Tibial artery (tissue), 4 donors: ENCODE measurements at regions not wholly inside any gene's neighbourhood (a gene's known extent, or its start where the extent isn't known, plus 50 kb on each side); places are given as distances from the start of the nearest gene placed in this dataset.

Experiments
- DNase-seq, 2 donors: peaks; one replicate each; pipeline ENCODE4 v3.0.0-alpha.2; 2019
- H3K27ac ChIP-seq, 2 donors: fragments of 200-600 bp; sonication (generic) in 1 of 2; 1 replicate in 1 of 2; 2 replicates in 1 of 2; pipeline ENCODE4 v1.5.1; 2018 to 2019; ENCODE audit warnings: mild to moderate bottlenecking in 1 of 2
- H3K27me3 ChIP-seq, 2 donors: fragments of 200-600 bp; sonication (generic) in 1 of 2; one replicate each; pipeline versions ENCODE4 v1.5.1 to v1.6.0; 2016 to 2019
- H3K36me3 ChIP-seq, 3 donors: fragments of 200-600 bp; sonication (generic) in 2 of 3; one replicate each; pipeline ENCODE4 v1.5.1; 2016 to 2019; ENCODE audit warnings: mild to moderate bottlenecking in 2 of 3
- H3K4me1 ChIP-seq, 4 donors: fragments of 200-600 bp; sonication (generic) in 2 of 4; 1 replicate in 3 of 4; 2 replicates in 1 of 4; pipeline ENCODE4 v1.5.1; 2016 to 2019
- H3K4me3 ChIP-seq, 2 donors: fragments of 200-600 bp; sonication (generic) in 1 of 2; 1 replicate in 1 of 2; 2 replicates in 1 of 2; pipeline ENCODE4 v1.5.1; 2018 to 2019; ENCODE audit warnings: mild to moderate bottlenecking in 2 of 2
- H3K9me3 ChIP-seq, 3 donors: fragments of 200-600 bp; sonication (generic) in 1 of 3; one replicate each; pipeline ENCODE4 v1.5.1; 2016 to 2019
- intact Hi-C: fragments of 100-400 bp; cut with DNase I; formaldehyde crosslinking; loops from one replicate; pipeline ENCODE4 v1.15.0; 2023; ENCODE audit warnings: low total_unique reads
- TF ChIP-seq, protein P1 (sequence below), 2 experiments: fragments of 200-600 bp in 1 of 2; fragments of 450-650 bp in 1 of 2; IDR thresholded peaks; one replicate each; pipeline ENCODE4 v1.5.1; 2017 to 2019; ENCODE audit warnings: antibody characterized with exemption in 2 of 2, mild to moderate bottlenecking in 1 of 2, moderate library complexity in 1 of 2

DNA sequence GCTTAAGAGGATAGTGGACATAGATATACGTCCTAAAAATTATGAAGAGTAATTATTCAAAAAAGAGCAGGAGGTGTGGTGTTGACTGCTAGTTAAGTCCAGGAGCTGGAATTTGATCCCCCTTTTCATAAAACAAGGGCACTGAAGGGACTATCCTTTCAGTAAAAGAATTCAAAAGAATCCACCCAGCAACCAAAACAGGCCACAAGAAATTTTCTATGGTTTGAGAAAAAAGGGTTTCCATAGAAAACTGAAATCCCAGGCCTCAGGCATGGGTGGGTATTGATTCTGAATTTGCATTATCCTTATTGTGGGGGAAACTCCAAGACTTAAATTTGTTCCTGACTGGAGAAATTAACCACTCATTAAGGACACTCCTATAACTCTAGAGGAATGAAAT lies 269.0 kb upstream of the MPDZ start:
- no peak overlapping the region for H3K27ac ChIP-seq
- no peaks in the 10 kb centered on the region for H3K4me1 ChIP-seq
- TF ChIP-seq, protein P1, sequence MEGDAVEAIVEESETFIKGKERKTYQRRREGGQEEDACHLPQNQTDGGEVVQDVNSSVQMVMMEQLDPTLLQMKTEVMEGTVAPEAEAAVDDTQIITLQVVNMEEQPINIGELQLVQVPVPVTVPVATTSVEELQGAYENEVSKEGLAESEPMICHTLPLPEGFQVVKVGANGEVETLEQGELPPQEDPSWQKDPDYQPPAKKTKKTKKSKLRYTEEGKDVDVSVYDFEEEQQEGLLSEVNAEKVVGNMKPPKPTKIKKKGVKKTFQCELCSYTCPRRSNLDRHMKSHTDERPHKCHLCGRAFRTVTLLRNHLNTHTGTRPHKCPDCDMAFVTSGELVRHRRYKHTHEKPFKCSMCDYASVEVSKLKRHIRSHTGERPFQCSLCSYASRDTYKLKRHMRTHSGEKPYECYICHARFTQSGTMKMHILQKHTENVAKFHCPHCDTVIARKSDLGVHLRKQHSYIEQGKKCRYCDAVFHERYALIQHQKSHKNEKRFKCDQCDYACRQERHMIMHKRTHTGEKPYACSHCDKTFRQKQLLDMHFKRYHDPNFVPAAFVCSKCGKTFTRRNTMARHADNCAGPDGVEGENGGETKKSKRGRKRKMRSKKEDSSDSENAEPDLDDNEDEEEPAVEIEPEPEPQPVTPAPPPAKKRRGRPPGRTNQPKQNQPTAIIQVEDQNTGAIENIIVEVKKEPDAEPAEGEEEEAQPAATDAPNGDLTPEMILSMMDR (IDR thresholded peaks at IDR 0.05) = no peak
- intact Hi-C loops = no loop called here
- H3K27me3 ChIP-seq = no peaks in the 10 kb centered on the region
- H3K9me3 ChIP-seq = no peaks in the 10 kb centered on the region
- no peaks in the 10 kb centered on the region for H3K36me3 ChIP-seq
- no peak overlapping the region for H3K4me3 ChIP-seq
- no peak for DNase-seq

DNA sequence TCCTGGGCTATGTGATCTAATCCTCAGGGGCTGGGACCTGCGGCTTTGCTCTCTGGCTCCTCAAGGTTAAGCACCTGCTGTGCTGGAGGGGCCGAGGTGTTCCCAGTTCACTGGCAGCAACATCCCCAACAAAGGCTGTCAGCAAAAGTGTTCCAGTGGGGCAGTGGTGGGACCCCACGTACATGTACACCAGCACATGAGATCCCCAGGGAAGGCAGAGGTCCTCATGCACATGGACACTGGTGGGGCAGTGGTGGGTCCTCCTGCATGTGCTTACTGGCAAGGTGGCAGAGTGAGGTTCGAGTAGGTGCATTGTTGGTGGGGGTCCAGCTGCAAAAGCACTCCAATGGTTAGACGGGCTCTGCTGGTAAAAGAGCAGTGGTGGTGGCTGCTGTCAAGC lies 255.6 kb upstream of the MPDZ start:
- intact Hi-C loops = no loop called here
- DNase-seq = no peak
- Histone ChIP-seq H3K4me1 (no peaks in the 10 kb centered on the region), H3K36me3 (no peaks in the 10 kb centered on the region), H3K9me3 (peaks cover 0 to 7% (median 0%) of the 10 kb centered on the region in 3 donors), H3K27me3 (no peaks in the 10 kb centered on the region), H3K4me3 (no peak overlapping the region), H3K27ac (no peak overlapping the region)
- TF ChIP-seq, protein P1 (IDR thresholded peaks at IDR 0.05) = no peak

DNA sequence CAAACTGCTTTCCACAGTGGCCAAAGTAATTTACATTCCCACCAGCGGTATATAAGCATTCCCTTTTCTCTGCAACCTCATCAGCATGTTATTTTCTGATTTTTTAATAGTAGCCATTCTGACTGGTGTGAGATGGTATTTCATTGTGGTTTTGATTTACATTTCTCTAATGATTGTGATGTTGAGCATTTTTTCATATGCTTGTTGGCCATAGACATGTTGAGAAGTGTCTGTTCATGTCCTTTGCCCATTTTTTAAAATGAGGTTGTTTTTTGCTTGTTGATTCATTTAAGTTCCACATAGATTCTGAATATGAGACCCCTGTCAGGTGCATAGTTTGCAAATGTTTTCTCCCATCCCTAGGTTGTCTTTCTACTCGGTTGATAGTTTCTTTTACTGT lies 254.5 kb upstream of the MPDZ start:
- TF ChIP-seq, protein P1 (IDR thresholded peaks at IDR 0.05) = no peak
- DNase-seq = no peak
- H3K36me3 ChIP-seq = no peaks in the 10 kb centered on the region
- no peaks in the 10 kb centered on the region for H3K27me3 ChIP-seq
- no peak overlapping the region for H3K4me3 ChIP-seq
- intact Hi-C loops = no loop called here
- H3K9me3 ChIP-seq = peaks cover 0 to 7% (median 0%) of the 10 kb centered on the region in 3 donors
- no peaks in the 10 kb centered on the region for H3K4me1 ChIP-seq
- H3K27ac ChIP-seq = no peak overlapping the region

DNA sequence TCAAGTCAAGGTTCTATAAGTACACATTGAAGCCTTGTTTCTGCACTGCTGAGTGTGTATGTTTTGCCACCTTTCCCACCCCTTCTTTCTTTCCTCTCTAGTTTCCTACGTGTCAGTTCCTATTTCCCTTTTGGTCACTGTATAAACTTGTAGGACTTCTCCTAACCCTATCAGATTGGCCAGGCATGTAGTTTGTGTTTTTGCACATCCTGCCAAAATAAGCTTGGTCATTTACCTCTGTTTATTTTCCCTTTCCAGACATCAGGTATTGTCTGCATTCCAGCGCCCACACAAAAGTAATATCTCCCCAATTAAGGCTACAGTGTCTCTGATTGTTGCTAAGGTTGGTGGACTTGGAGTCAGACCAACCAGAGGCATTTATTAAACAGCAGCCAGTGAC lies 252.9 kb upstream of the MPDZ start:
- H3K27me3 ChIP-seq = no peaks in the 10 kb centered on the region
- no peak overlapping the region for H3K4me3 ChIP-seq
- peaks cover 0 to 7% (median 0%) of the 10 kb centered on the region in 3 donors for H3K9me3 ChIP-seq
- no peak for DNase-seq
- H3K36me3 ChIP-seq = no peaks in the 10 kb centered on the region
- H3K4me1 ChIP-seq = no peaks in the 10 kb centered on the region
- no peak overlapping the region for H3K27ac ChIP-seq
- TF ChIP-seq, protein P1 (IDR thresholded peaks at IDR 0.05) = no peak
- intact Hi-C loops = no loop called here

DNA sequence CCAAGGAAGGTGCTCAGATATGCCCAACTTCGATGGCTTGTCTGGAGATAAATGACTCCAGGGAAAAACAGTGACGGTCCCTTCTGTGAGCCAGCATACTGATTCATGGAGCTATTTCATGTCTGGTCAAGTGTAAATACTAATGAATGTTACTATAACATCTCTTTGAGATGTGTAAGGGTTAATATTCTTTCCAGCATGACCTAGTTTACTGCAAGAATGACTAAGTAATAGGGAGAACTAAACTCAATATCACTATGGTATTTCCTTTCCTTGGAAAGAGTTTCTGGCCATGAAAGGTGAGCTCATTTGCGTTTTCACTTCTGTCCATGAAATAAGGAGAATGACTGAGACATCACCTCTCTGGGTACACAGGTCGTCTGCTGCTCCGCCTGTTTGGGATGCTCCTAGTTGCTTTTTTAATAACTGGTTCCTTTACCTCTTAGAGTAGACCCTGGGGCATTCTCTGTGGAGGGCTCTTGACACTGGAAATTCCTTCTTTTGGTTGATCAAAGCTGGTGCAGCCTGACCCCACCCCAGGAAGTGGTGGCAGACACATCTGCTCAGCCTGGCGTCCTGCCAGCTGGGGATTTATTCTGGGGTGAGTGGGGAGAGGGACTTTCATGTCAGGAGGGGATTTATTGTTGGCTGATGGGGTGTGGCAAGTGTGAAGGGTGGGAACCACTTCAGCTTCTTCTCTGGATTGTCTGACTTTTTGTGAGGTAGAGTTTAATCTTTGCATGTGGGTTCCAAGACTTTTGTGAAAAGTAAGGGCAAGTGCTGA lies 250.0 kb upstream of the MPDZ start:
- Histone ChIP-seq H3K4me3 (no peak overlapping the region), H3K9me3 (peaks cover 0 to 7% (median 0%) of the 10 kb centered on the region in 3 donors), H3K36me3 (no peaks in the 10 kb centered on the region), H3K27ac (no peak overlapping the region), H3K27me3 (no peaks in the 10 kb centered on the region), H3K4me1 (no peaks in the 10 kb centered on the region)
- intact Hi-C loops = no loop called here
- no peak for DNase-seq
- TF ChIP-seq, protein P1 (IDR thresholded peaks at IDR 0.05) = no peak
